ENCODE measurements at regions not wholly inside any gene's neighbourhood (a gene's known extent, or its start where the extent isn't known, plus 50 kb on each side); places are given as distances from the start of the nearest gene placed in this dataset.
A peak's percentile ranks its signal among the peaks of the same experiment; 100 is the strongest.

DNA sequence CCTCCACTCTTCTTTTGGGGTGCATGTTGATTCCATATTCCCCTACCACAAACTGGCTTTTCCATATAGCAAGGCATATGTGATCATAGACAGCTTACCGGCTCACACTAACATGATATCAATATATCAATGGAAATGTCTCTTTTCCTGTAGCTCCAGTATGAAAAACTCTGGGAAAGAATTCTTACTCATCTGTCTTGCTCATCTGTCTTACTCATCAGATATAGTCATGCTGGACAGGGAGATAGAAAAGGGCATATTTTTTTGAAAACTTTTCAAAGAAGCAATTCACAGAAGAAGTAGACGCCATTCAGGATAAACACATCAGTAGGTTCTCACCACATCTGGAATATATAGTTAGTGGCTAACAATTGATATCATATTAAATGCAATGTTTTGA, 794.7 kb downstream of the RAB28 start:
- H3K36me3 ChIP-seq (replicated peaks; ENCODE audit: insufficient read depth, low read length): no peaks in the 10 kb centered on the region

DNA sequence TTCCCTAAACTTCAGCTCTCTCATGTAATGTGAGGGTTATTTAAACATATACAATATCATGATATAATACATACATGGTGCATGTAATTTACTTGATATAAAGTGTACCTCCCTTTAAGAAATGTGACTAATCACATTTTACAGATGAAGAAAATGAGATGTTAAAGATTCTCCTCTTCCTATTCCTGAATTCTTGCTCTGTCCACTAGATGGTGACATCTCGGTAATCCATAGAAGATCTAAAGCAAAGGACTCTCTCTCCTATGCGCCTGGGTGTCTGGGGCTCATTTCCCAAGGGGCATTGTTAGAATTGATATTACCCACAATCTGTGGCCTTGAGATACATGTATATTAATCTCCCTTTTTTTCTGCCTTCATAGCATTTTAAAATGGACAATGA, 804.9 kb downstream of the RAB28 start:
- peaks cover 9% of the 10 kb centered on the region for H3F3A ChIP-seq (ENCODE audit: insufficient read depth, low read length)
- H3K9me2 ChIP-seq (replicated peaks; ENCODE audit: insufficient read depth, low read length): no peaks in the 10 kb centered on the region
- no peak overlapping the region for H3K4me3 ChIP-seq (ENCODE audit: low read length)
- no peaks in the 10 kb centered on the region for H4K20me1 ChIP-seq (ENCODE audit: insufficient read depth, low read length)
- no peaks in the 10 kb centered on the region for H3K27me3 ChIP-seq (replicated peaks; ENCODE audit: insufficient read depth, low read length)
- H3K9me3 ChIP-seq (replicated peaks; ENCODE audit: insufficient read depth, low read length): no peaks in the 10 kb centered on the region
- H3K9ac ChIP-seq (ENCODE audit: low read length): no peak overlapping the region
- H3K79me2 ChIP-seq (ENCODE audit: low read length): no peaks in the 10 kb centered on the region
- H3K4me1 ChIP-seq (ENCODE audit: low read length): peaks cover 20% of the 10 kb centered on the region
- no peak overlapping the region for H2AFZ ChIP-seq (ENCODE audit: low read length)
- H3K36me3 ChIP-seq (replicated peaks; ENCODE audit: insufficient read depth, low read length): no peaks in the 10 kb centered on the region
- H3K27ac ChIP-seq (ENCODE audit: low read length): no peak overlapping the region
- no peak for TF ChIP-seq EZH2phosphoT487 (IDR thresholded peaks at IDR 0.05; ENCODE audit: low read length)
- TF ChIP-seq, protein P1, sequence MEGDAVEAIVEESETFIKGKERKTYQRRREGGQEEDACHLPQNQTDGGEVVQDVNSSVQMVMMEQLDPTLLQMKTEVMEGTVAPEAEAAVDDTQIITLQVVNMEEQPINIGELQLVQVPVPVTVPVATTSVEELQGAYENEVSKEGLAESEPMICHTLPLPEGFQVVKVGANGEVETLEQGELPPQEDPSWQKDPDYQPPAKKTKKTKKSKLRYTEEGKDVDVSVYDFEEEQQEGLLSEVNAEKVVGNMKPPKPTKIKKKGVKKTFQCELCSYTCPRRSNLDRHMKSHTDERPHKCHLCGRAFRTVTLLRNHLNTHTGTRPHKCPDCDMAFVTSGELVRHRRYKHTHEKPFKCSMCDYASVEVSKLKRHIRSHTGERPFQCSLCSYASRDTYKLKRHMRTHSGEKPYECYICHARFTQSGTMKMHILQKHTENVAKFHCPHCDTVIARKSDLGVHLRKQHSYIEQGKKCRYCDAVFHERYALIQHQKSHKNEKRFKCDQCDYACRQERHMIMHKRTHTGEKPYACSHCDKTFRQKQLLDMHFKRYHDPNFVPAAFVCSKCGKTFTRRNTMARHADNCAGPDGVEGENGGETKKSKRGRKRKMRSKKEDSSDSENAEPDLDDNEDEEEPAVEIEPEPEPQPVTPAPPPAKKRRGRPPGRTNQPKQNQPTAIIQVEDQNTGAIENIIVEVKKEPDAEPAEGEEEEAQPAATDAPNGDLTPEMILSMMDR (IDR thresholded peaks at IDR 0.05; ENCODE audit: low read length): peak; percentile 59
- H3K4me2 ChIP-seq (ENCODE audit: low read depth, low read length): no peak overlapping the region
- DNase-seq: no peak

More for the DNA sequence above, 794.7 kb downstream of the RAB28 start:
- Histone ChIP-seq H3K9me3 (replicated peaks; ENCODE audit: insufficient read depth, low read length) (no peaks in the 10 kb centered on the region), H3K4me2 (ENCODE audit: low read depth, low read length) (no peak overlapping the region), H3K9ac (ENCODE audit: low read length) (no peak overlapping the region), H3K27me3 (replicated peaks; ENCODE audit: insufficient read depth, low read length) (no peaks in the 10 kb centered on the region), H3K9me2 (replicated peaks; ENCODE audit: insufficient read depth, low read length) (no peaks in the 10 kb centered on the region), H3K4me3 (ENCODE audit: low read length) (no peak overlapping the region), H3K79me2 (ENCODE audit: low read length) (no peaks in the 10 kb centered on the region), H3F3A (ENCODE audit: insufficient read depth, low read length) (peaks cover 4% of the 10 kb centered on the region; the same call in 1 of the 2 replicates), H2AFZ (ENCODE audit: low read length) (no peak overlapping the region), H3K4me1 (ENCODE audit: low read length) (peaks cover 14% of the 10 kb centered on the region), H4K20me1 (ENCODE audit: insufficient read depth, low read length) (no peaks in the 10 kb centered on the region), H3K27ac (ENCODE audit: low read length) (no peak overlapping the region)
- TF ChIP-seq, protein P1 (IDR thresholded peaks at IDR 0.05; ENCODE audit: low read length): no peak
- TF ChIP-seq EZH2 (optimal IDR thresholded peaks at IDR 0.05; ENCODE audit: low read depth, low read length) (no peak), EZH2phosphoT487 (IDR thresholded peaks at IDR 0.05; ENCODE audit: low read length) (no peak)
- no peak for DNase-seq

DNA sequence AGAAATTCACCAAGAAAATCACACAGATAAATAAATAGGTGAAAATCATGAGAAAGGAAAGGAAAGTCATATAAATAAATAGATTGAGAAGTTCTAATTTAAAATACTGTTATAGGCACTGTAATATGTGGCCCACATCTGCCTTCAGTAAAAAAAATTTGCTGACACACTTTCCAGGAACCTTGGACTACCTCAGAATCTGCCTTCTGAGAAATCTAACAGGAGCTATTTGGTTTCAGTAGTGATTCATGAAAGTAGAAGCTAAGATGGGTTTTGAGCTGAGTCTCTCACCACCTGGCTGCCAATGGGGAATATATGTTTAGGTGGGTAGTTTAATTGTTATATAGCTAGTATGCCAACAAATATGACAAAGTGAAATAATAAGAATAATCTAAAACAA, 810.0 kb downstream of the RAB28 start:
- H3K4me3 ChIP-seq (ENCODE audit: low read length): no peak overlapping the region
- H3K36me3 ChIP-seq (replicated peaks; ENCODE audit: insufficient read depth, low read length): no peaks in the 10 kb centered on the region
- no peaks in the 10 kb centered on the region for H3K79me2 ChIP-seq (ENCODE audit: low read length)
- H3K9ac ChIP-seq (ENCODE audit: low read length): no peak overlapping the region
- DNase-seq: peak; percentile 91
- H3K27me3 ChIP-seq (replicated peaks; ENCODE audit: insufficient read depth, low read length): no peaks in the 10 kb centered on the region
- no peak overlapping the region for H3K4me2 ChIP-seq (ENCODE audit: low read depth, low read length)
- peaks cover 18% of the 10 kb centered on the region for H3F3A ChIP-seq (ENCODE audit: insufficient read depth, low read length)
- peaks cover 26% of the 10 kb centered on the region for H3K4me1 ChIP-seq (ENCODE audit: low read length)
- no peaks in the 10 kb centered on the region for H3K9me2 ChIP-seq (replicated peaks; ENCODE audit: insufficient read depth, low read length)
- H4K20me1 ChIP-seq (ENCODE audit: insufficient read depth, low read length): no peaks in the 10 kb centered on the region
- no peak overlapping the region for H2AFZ ChIP-seq (ENCODE audit: low read length)
- H3K27ac ChIP-seq (ENCODE audit: low read length): peak overlapping the region; percentile 61; the same call in 1 of the 2 replicates
- TF ChIP-seq, protein P1 (IDR thresholded peaks at IDR 0.05; ENCODE audit: low read length): no peak
- no peaks in the 10 kb centered on the region for H3K9me3 ChIP-seq (replicated peaks; ENCODE audit: insufficient read depth, low read length)
